Mucosa of descending colon (tissue), 3 donors: ENCODE measurements at regions not wholly inside any gene's neighbourhood (a gene's known extent, or its start where the extent isn't known, plus 50 kb on each side); places are given as distances from the start of the nearest gene placed in this dataset.
"Not testable (repeated sequence)": the region's sequence is repeated elsewhere in the genome, so short reads cannot be mapped to it uniquely, and the experiment has no call there.

ENCODE experiments used
- ATAC-seq: fragments of 200-7000 bp; cut with Tn5 transposase; one replicate; pipeline ENCODE4 v1.9.1; 2020; ENCODE audit warnings: mild to moderate bottlenecking, moderate library complexity
- DNase-seq, 3 donors: peaks; one replicate each; pipeline ENCODE4 v3.0.0-alpha.2; 2020
- H3K36me3 ChIP-seq: fragments of 200-600 bp; one replicate; pipeline ENCODE4 v1.8.0; 2021; ENCODE audit warnings: low read depth, mild to moderate bottlenecking
- H3K4me1 ChIP-seq: fragments of 200-600 bp; one replicate; pipeline ENCODE4 v1.8.0; 2021; ENCODE audit warnings: low read depth, mild to moderate bottlenecking
- H3K4me3 ChIP-seq: fragments of 200-600 bp; one replicate; pipeline ENCODE4 v1.8.0; 2021; ENCODE audit warnings: mild to moderate bottlenecking
- H3K9me3 ChIP-seq: fragments of 200-600 bp; one replicate; pipeline ENCODE4 v1.8.0; 2021; ENCODE audit warnings: mild to moderate bottlenecking
- intact Hi-C, 2 donors: fragments of 100-400 bp; cut with DNase I in 1 of 2; cut with micrococcal nuclease in 1 of 2; formaldehyde crosslinking; loops; one replicate each; pipeline versions ENCODE4 v1.11.0 to v1.11.1; 2022; cut with DNase I, micrococcal nuclease
- TF ChIP-seq, protein P1 (sequence below): fragments of 200-600 bp; IDR thresholded peaks from one replicate; pipeline ENCODE4 v1.8.0; 2022; ENCODE audit warnings: antibody characterized with exemption, mild to moderate bottlenecking
- donor health status: DM: no; HTN: no; CAD: no; lungs with moderate emphysema.
- donor health status: DM: no; HTN: no; CAD: no.
- donor health status: DM: no; HTN: yes; CAD: no.

DNA sequence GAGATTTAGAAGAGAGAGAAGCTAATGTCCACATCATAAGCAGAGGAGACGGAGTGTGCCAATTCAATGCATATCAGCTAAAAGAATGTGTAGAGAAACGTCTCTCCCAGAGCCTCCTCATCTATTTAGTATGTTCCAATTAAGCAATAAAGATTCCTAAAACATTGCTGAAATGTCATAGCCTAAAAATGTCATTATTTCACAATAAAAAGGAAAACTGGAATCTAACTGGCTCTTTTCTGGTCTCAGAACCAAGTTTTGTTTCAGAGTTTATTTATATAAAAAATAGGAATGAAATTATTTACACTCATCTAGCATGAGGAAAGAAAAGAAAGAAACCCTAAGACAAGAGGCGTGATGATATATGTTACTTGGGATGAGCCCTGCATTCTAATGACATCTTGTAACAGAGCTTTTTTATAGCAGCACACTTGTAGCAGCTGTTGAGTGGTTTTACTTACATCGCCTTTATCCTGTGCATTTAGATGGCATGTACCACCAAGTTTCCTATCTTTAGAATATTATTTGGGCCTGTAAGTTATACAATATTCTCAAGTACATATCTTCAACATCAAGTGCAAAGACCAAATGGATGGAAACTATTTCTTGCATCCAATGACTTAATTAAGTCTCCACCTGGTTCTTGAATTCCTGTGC, 266.3 kb upstream of the PRKD1 start:
- TF ChIP-seq, protein P1, sequence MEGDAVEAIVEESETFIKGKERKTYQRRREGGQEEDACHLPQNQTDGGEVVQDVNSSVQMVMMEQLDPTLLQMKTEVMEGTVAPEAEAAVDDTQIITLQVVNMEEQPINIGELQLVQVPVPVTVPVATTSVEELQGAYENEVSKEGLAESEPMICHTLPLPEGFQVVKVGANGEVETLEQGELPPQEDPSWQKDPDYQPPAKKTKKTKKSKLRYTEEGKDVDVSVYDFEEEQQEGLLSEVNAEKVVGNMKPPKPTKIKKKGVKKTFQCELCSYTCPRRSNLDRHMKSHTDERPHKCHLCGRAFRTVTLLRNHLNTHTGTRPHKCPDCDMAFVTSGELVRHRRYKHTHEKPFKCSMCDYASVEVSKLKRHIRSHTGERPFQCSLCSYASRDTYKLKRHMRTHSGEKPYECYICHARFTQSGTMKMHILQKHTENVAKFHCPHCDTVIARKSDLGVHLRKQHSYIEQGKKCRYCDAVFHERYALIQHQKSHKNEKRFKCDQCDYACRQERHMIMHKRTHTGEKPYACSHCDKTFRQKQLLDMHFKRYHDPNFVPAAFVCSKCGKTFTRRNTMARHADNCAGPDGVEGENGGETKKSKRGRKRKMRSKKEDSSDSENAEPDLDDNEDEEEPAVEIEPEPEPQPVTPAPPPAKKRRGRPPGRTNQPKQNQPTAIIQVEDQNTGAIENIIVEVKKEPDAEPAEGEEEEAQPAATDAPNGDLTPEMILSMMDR: no peak
- DNase-seq: no peak
- intact Hi-C loops: no loop called here
- no peak for ATAC-seq
- Histone ChIP-seq H3K4me3 (no peak overlapping the region), H3K9me3 (no peaks in the 10 kb centered on the region), H3K4me1 (no peaks in the 10 kb centered on the region), H3K36me3 (no peaks in the 10 kb centered on the region)

DNA sequence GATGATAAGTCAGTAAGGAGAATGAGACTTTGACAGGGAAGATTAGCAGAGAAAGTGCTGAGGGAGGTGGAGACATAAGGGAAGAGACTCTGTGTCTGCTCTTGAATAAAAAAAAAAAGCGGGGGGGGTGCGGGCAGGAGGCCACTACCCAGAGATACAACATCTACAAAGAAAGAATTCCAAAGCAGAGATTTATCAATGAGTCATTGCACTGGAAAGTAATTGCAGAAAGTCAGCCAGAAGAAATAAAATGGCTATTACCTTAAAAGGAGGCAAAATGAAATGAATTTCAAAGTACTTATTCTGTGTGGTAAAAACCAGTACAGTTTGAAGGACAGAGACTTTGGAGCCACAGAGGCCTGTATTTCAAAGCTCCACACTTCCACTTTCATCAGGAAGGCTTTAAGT, 267.1 kb upstream of the PRKD1 start:
- Histone ChIP-seq H3K36me3 (no peaks in the 10 kb centered on the region), H3K4me3 (no peak overlapping the region), H3K9me3 (no peaks in the 10 kb centered on the region), H3K4me1 (no peaks in the 10 kb centered on the region)
- no peak for DNase-seq
- intact Hi-C loops: no loop called here
- TF ChIP-seq, protein P1: no peak
- ATAC-seq: no peak

DNA sequence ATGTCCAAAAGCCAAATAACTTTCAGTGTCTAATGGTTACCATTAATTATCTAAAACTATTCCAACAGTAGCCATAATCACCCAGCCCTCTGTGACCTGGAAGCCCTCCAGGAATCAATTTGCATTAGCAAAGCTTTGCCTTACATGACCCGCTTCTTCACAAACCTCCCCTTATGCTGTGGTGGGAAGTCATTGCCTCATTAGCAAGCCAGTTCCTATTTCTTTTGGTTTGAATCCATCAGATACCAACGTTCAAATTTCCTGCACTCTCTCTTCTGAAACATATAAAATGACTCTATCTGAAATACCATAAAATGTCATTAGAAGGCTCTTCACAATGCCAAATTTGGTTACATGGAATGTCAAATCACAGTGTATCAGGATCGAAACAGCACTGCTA, 268.3 kb upstream of the PRKD1 start:
- Histone ChIP-seq H3K36me3 (no peaks in the 10 kb centered on the region), H3K4me1 (no peaks in the 10 kb centered on the region), H3K4me3 (no peak overlapping the region), H3K9me3 (no peaks in the 10 kb centered on the region)
- ATAC-seq (no peak), DNase-seq (no peak)
- intact Hi-C loops: no loop called here
- TF ChIP-seq, protein P1: no peak

DNA sequence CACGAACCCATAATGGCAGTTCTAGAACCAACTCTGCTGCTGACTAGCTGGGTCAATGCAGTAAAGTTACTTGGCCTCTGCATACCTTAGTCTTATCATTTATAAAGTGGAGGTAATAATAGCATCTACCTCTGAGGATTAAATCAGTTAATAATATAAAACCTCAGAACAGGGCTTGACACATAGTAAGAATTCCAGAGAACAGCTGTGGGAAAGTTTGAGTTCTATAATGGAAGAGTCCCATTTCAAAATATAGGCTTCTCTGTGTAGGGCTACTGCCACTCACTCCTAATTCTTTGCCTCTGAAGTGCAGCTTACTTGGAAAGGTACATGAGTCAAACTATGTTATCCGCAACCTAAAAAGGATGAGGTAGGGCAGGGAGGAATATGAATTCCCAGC, 269.2 kb upstream of the PRKD1 start:
- DNase-seq (no peak), ATAC-seq (no peak)
- Histone ChIP-seq H3K36me3 (no peaks in the 10 kb centered on the region), H3K4me1 (no peaks in the 10 kb centered on the region), H3K9me3 (no peaks in the 10 kb centered on the region), H3K4me3 (no peak overlapping the region)
- intact Hi-C loops: no loop called here
- TF ChIP-seq, protein P1: no peak

DNA sequence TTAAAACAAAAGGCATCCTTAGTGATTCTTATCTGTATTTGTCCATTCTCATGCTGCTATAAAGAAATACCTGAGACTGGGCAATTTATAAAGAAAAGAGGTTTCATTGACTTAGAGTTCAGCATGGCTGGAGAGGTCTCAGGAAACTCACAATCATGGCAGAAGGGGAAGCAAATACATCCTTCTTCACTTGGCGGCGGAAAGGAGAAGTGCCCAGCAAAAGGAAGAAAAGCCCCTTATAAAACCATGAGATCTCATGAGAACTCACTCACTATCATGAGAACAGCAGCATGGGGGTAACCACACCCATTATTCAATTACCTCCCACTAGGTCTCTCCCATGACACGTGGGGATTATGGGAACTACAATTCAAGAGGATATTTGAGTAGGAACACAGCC, 271.1 kb upstream of the PRKD1 start:
- ATAC-seq, H3K4me1 ChIP-seq, DNase-seq, H3K36me3 ChIP-seq, H3K9me3 ChIP-seq, intact Hi-C loops, H3K4me3 ChIP-seq: not testable (repeated sequence)

DNA sequence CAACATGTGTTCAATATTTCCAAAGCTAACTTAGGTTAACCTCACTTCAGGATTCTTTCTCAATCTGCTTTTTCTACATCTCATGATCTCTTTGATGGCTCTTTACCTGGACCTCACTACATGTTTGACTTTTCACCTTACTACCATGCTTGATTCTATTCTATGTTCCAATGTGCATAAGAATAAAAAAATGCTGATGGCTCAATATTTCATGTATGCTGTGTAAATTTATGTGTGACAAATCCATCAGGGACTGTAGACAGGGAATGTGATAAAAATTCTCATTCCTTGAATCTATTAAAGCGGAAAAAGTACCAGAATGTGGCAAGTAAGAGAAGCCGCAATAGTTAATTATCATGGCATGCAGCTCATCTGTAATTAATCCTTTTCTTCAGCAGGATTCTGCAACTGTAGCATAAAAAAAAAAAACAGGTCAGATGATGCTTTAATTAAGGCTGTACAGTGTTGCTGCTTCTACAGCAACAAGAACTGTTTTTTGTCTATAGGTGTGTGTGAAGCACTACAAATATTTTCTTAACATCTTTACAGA, 276.9 kb upstream of the PRKD1 start:
- Histone ChIP-seq H3K9me3 (no peaks in the 10 kb centered on the region), H3K36me3 (no peaks in the 10 kb centered on the region), H3K4me1 (no peaks in the 10 kb centered on the region), H3K4me3 (no peak overlapping the region)
- TF ChIP-seq, protein P1: no peak
- intact Hi-C loops: no loop called here
- DNase-seq (no peak), ATAC-seq (no peak)
